Pancreas (tissue), 10 donors: ENCODE measurements at regions not wholly inside any gene's neighbourhood (a gene's known extent, or its start where the extent isn't known, plus 50 kb on each side); places are given as distances from the start of the nearest gene placed in this dataset.

Source experiments
- ATAC-seq, 4 donors: fragments of 200-7000 bp; cut with Tn5 transposase; one replicate each; pipeline versions ENCODE4 v1.8.0 to v1.9.1; 2020; ENCODE audit warnings: mild to moderate bottlenecking in 4 of 4, moderate library complexity in 4 of 4
- DNase-seq, 6 donors: peaks; one replicate each; pipeline ENCODE4 v3.0.0-alpha.2; 2020
- FAIRE-seq: peaks from 2 replicates; lab custom pipeline; 2012; peaks lifted over from hg19 to GRCh38; lab: Jason Lieb, UNC
- H3K27ac ChIP-seq, 4 donors: fragments of 200-600 bp; sonication (generic); 1 replicate in 3 of 4; 2 replicates in 1 of 4; pipeline versions ENCODE4 v1.5.0 to v1.8.0; 2020
- H3K27me3 ChIP-seq, 4 donors: fragments of 200-600 bp; one replicate each; pipeline ENCODE4 v1.8.0; 2021
- H3K36me3 ChIP-seq, 3 donors: fragments of 200-600 bp; sonication (generic) in 1 of 3; one replicate each; pipeline versions ENCODE4 v1.5.0 to v1.8.0; 2020 to 2021
- H3K4me1 ChIP-seq, 3 donors: fragments of 200-600 bp; one replicate each; pipeline ENCODE4 v1.8.0; 2021
- H3K4me3 ChIP-seq, 4 donors: fragments of 200-600 bp; sonication (generic) in 2 of 4; one replicate each; pipeline versions ENCODE4 v1.5.0 to v1.8.0; 2020 to 2021
- H3K9me3 ChIP-seq, 4 donors: fragments of 200-600 bp; one replicate each; pipeline ENCODE4 v1.8.0; 2021
- WGBS, 2 donors: extraction: QIAGEN DNeasy Blood & Tissue Kit; methylation state at CpG; one replicate each; pipeline ENCODE4 v1.1.7; 2013; 5-methylcytosine and 5-hydroxymethylcytosine counted together
- intact Hi-C, 3 donors: fragments of 100-400 bp; cut with DNase I; formaldehyde crosslinking; loops; one replicate each; pipeline versions ENCODE4 v1.11.1 to v1.14.2; 2022
- TF ChIP-seq, protein P1 (sequence below), 4 donors: fragments of 200-600 bp; sonication (generic) in 3 of 4; IDR thresholded peaks; one replicate each; pipeline versions ENCODE4 v1.5.0 to v1.8.0; 2021; ENCODE audit warnings: antibody characterized with exemption in 4 of 4
- donor health status: healthy with polysubstance abuse.
- donor health status: DM: no; HTN: no; CAD: no; lungs with moderate emphysema.
- donor health status: DM: no; HTN: no; CAD: no.
- donor health status: control.
- donor health status: control.
- donor health status: Bipolar disorder and iron deficiency.
- donor health status: DM: yes; HTN: yes; CAD: no.
- donor health status: DM: no; HTN: no; CAD: no.
- donor health status: DM: no; HTN: no; CAD: no.
- donor health status: DM: yes; HTN: yes; CAD: no.

DNA sequence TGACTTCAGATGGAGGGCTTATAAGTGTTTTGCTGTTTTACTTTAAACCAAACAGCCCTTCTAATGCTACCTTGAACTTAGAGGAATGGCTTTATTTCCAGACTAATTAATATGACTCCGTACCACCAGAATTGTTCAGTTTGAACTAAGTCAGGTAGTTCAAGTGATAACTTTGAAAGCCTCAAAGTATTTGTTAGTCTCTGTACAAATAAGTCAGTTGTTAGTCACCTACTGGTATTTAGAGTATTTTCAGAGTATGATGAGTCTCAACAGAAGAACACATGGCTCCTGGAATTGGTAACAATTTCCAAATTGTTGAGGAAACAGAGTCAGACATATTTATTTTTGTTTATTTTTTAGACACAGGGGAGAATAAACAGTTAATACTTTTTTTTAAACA is 381.8 kb upstream of the NRXN1 start:
- no peaks in the 10 kb centered on the region for H3K9me3 ChIP-seq
- no peaks in the 10 kb centered on the region for H3K4me1 ChIP-seq
- no peaks in the 10 kb centered on the region for H3K27me3 ChIP-seq
- FAIRE-seq: no peak
- intact Hi-C loops: no loop called here
- no peak overlapping the region for H3K4me3 ChIP-seq
- H3K27ac ChIP-seq: no peak overlapping the region
- WGBS, 2 donors: 71 to 85% methylated on average over 1 of the region's 1 CpG
- no peak for DNase-seq
- TF ChIP-seq, protein P1, sequence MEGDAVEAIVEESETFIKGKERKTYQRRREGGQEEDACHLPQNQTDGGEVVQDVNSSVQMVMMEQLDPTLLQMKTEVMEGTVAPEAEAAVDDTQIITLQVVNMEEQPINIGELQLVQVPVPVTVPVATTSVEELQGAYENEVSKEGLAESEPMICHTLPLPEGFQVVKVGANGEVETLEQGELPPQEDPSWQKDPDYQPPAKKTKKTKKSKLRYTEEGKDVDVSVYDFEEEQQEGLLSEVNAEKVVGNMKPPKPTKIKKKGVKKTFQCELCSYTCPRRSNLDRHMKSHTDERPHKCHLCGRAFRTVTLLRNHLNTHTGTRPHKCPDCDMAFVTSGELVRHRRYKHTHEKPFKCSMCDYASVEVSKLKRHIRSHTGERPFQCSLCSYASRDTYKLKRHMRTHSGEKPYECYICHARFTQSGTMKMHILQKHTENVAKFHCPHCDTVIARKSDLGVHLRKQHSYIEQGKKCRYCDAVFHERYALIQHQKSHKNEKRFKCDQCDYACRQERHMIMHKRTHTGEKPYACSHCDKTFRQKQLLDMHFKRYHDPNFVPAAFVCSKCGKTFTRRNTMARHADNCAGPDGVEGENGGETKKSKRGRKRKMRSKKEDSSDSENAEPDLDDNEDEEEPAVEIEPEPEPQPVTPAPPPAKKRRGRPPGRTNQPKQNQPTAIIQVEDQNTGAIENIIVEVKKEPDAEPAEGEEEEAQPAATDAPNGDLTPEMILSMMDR (IDR thresholded peaks at IDR 0.05): no peak
- no peak for ATAC-seq
- H3K36me3 ChIP-seq: no peaks in the 10 kb centered on the region

DNA sequence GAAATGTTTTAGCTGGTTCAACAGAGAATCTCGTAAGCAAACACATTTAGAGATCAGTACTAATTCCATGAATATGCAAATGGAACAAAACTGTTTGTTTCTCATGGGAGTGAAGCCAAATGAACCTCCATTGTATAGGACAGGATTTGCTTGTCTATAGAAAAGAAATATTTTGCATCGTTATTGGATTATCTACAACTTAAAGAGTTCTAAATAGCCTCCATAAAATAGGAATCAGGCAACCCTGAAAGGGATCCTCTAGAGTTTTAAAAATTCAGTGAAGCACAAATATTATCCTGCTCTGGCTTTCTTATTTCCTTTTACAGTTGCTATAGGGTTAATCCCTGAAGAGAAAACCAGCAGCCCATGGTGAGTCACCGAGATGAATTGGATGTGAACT is 378.4 kb upstream of the NRXN1 start:
- H3K4me3 ChIP-seq: no peak overlapping the region
- TF ChIP-seq, protein P1 (IDR thresholded peaks at IDR 0.05): no peak
- intact Hi-C loops: no loop called here
- no peaks in the 10 kb centered on the region for H3K9me3 ChIP-seq
- H3K27me3 ChIP-seq: no peaks in the 10 kb centered on the region
- DNase-seq (no peak), FAIRE-seq (no peak), ATAC-seq (no peak)
- H3K4me1 ChIP-seq: no peaks in the 10 kb centered on the region
- H3K27ac ChIP-seq: no peak overlapping the region
- no peaks in the 10 kb centered on the region for H3K36me3 ChIP-seq
- WGBS, 2 donors: 36 to 42% methylated on average over 3 of the region's 3 CpGs

DNA sequence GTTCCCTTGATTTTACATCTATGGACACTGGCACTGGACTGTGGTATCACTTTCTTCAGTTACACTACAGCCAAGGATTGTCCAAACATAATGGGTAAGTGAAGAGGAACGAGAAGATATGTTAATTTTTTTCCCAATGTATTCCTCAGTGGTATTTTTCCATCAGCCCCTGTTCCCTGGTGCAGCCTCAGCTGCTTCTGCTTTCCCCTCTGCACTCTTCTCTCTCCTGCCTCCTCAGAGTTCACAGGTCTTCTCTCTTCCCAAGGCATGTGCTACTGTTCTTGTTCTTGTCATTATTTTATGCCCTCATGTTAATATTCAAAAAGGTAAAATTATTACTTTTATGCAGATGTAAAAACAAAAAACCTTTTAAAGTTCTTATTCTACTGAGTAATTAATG is 378.0 kb upstream of the NRXN1 start:
- FAIRE-seq (no peak), DNase-seq (no peak), ATAC-seq (no peak)
- Histone ChIP-seq H3K9me3 (no peaks in the 10 kb centered on the region), H3K27me3 (no peaks in the 10 kb centered on the region), H3K36me3 (no peaks in the 10 kb centered on the region), H3K4me1 (no peaks in the 10 kb centered on the region), H3K27ac (no peak overlapping the region), H3K4me3 (no peak overlapping the region)
- TF ChIP-seq, protein P1 (IDR thresholded peaks at IDR 0.05): no peak
- intact Hi-C loops: no loop called here
- WGBS, 2 donors: 22 to 28% methylated on average over 1 of the region's 1 CpG

DNA sequence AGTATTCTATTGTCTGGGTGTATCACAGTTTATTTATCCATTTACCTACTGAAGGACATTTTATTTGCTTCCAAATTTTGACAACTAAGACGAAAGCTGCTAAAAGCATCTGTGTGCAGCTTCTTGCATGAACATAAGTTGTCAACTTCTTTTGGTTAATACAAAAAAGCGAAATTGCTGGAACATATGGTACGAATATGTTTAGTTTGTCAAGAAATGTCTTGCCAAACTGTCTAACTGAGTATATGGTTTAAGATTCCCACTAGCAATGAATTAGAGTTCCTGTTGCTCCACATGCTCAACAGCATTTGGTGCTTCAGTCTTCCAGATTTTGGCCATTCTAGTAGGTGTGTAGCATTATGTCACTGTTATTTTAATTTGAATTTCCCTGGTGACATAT is 372.3 kb upstream of the NRXN1 start:
- H3K9me3 ChIP-seq: no peaks in the 10 kb centered on the region
- DNase-seq (no peak), ATAC-seq (no peak), FAIRE-seq (no peak)
- H3K27me3 ChIP-seq: no peaks in the 10 kb centered on the region
- TF ChIP-seq, protein P1 (IDR thresholded peaks at IDR 0.05): no peak
- no peaks in the 10 kb centered on the region for H3K36me3 ChIP-seq
- intact Hi-C loops: no loop called here
- WGBS, 2 donors: 78 to 85% methylated on average over 3 of the region's 3 CpGs
- no peak overlapping the region for H3K4me3 ChIP-seq
- no peak overlapping the region for H3K27ac ChIP-seq
- H3K4me1 ChIP-seq: no peaks in the 10 kb centered on the region

DNA sequence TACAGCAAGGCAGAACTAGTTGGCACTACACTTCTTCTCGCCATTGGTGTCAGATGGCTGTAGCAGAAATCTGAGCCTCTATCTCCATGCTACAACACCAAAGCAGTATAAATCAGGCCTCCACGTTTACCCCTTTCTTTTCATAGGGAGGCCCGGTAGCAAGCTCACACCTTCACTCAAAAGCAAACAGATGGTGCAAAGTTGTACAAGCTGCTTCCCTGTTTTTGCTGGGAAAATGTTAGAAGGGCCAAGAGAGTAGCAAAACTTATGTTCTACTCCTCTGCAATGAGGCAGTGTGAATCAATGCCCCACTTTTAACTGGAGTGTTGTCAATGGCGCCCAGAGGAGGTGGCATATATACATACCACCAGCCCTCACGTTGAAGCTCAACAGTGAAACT is 369.6 kb upstream of the NRXN1 start:
- WGBS, 2 donors: 76 to 83% methylated on average over 5 of the region's 5 CpGs
- FAIRE-seq: no peak
- TF ChIP-seq, protein P1 (IDR thresholded peaks at IDR 0.05): no peak

More for the DNA sequence above, 369.6 kb upstream of the NRXN1 start:
- no peaks in the 10 kb centered on the region for H3K27me3 ChIP-seq
- ATAC-seq (no peak), DNase-seq (no peak)
- no peaks in the 10 kb centered on the region for H3K4me1 ChIP-seq
- H3K4me3 ChIP-seq: no peak overlapping the region
- no peaks in the 10 kb centered on the region for H3K9me3 ChIP-seq
- H3K36me3 ChIP-seq: no peaks in the 10 kb centered on the region
- intact Hi-C loops: no loop called here
- no peak overlapping the region for H3K27ac ChIP-seq
